ENCODE measurements at regions not wholly inside any gene's neighbourhood (a gene's known extent, or its start where the extent isn't known, plus 50 kb on each side); places are given as distances from the start of the nearest gene placed in this dataset.

- no peak for TF ChIP-seq CTCF (IDR thresholded peaks at IDR 0.05 in 4 of 5, conservative IDR thresholded peaks at IDR 0.05 in 1 of 5)
- TF ChIP-seq POLR2A (IDR thresholded peaks at IDR 0.05): no peak
- peaks cover 3 to 5% of the 10 kb centered on the region in 2 donors for H3K4me1 ChIP-seq
- no peaks in the 10 kb centered on the region for H3K9me3 ChIP-seq
- H3K27me3 ChIP-seq: no peaks in the 10 kb centered on the region
- no peak overlapping the region for H3K4me3 ChIP-seq
- DNase-seq: no peak
- intact Hi-C loops (cut with DNase I; ENCODE audit: low total_unique reads) (no loop called here), in situ Hi-C loops (cut with MboI; ENCODE audit: low sequenced_read_pairs in 4 of 4) (no loop called here)
- no peaks in the 10 kb centered on the region for H3K36me3 ChIP-seq
- H3K27ac ChIP-seq: no peak overlapping the region
- ATAC-seq: no peak
Observed at GRCh38 chr2:6674381-6674780, 191.3 kb downstream of the CMPK2 start.

GRCh38 chr2:6675791-6676190 is 189.9 kb downstream of the CMPK2 start:
- no peak for TF ChIP-seq CTCF (IDR thresholded peaks at IDR 0.05 in 4 of 5, conservative IDR thresholded peaks at IDR 0.05 in 1 of 5)
- TF ChIP-seq POLR2A (IDR thresholded peaks at IDR 0.05): no peak
- H3K4me3 ChIP-seq: no peak overlapping the region

GRCh38 chr2:6676241-6676640 is 189.5 kb downstream of the CMPK2 start:
- no peak for DNase-seq
- intact Hi-C loops (cut with DNase I; ENCODE audit: low total_unique reads) (no loop called here), in situ Hi-C loops (cut with MboI; ENCODE audit: low sequenced_read_pairs in 4 of 4) (no loop called here)

More at GRCh38 chr2:6675791-6676190, 189.9 kb downstream of the CMPK2 start:
- DNase-seq: no peak
- H3K27me3 ChIP-seq: no peaks in the 10 kb centered on the region
- H3K9me3 ChIP-seq: no peaks in the 10 kb centered on the region
- intact Hi-C loops (cut with DNase I; ENCODE audit: low total_unique reads) (no loop called here), in situ Hi-C loops (cut with MboI; ENCODE audit: low sequenced_read_pairs in 4 of 4) (no loop called here)
- H3K4me1 ChIP-seq: peaks cover 5 to 7% of the 10 kb centered on the region in 2 donors
- no peaks in the 10 kb centered on the region for H3K36me3 ChIP-seq
- no peak for ATAC-seq
- no peak overlapping the region for H3K27ac ChIP-seq

GRCh38 chr2:6676776-6677175 is 188.9 kb downstream of the CMPK2 start:
- TF ChIP-seq POLR2A (IDR thresholded peaks at IDR 0.05) (no peak), CTCF (IDR thresholded peaks at IDR 0.05 in 4 of 5, conservative IDR thresholded peaks at IDR 0.05 in 1 of 5) (no peak)
- ATAC-seq: no peak
- intact Hi-C loops (cut with DNase I; ENCODE audit: low total_unique reads): no loop called here
- Histone ChIP-seq H3K4me1 (peaks cover 5 to 7% of the 10 kb centered on the region in 2 donors), H3K27me3 (no peaks in the 10 kb centered on the region), H3K9me3 (no peaks in the 10 kb centered on the region), H3K4me3 (no peak overlapping the region), H3K36me3 (no peaks in the 10 kb centered on the region), H3K27ac (no peak overlapping the region)
- DNase-seq: no peak
- in situ Hi-C loops (cut with MboI; ENCODE audit: low sequenced_read_pairs in 4 of 4): no loop called here

More at GRCh38 chr2:6676241-6676640, 189.5 kb downstream of the CMPK2 start:
- TF ChIP-seq CTCF (IDR thresholded peaks at IDR 0.05 in 4 of 5, conservative IDR thresholded peaks at IDR 0.05 in 1 of 5) (no peak), POLR2A (IDR thresholded peaks at IDR 0.05) (no peak)
- Histone ChIP-seq H3K4me1 (peaks cover 5 to 7% of the 10 kb centered on the region in 2 donors), H3K27me3 (no peaks in the 10 kb centered on the region), H3K4me3 (no peak overlapping the region), H3K27ac (no peak overlapping the region), H3K9me3 (no peaks in the 10 kb centered on the region), H3K36me3 (no peaks in the 10 kb centered on the region)
- ATAC-seq: no peak

GRCh38 chr2:6679471-6679870 is 186.2 kb downstream of the CMPK2 start:
- no peaks in the 10 kb centered on the region for H3K9me3 ChIP-seq
- H3K27me3 ChIP-seq: no peaks in the 10 kb centered on the region
- no peak overlapping the region for H3K27ac ChIP-seq
- TF ChIP-seq CTCF (IDR thresholded peaks at IDR 0.05 in 4 of 5, conservative IDR thresholded peaks at IDR 0.05 in 1 of 5) (no peak), POLR2A (IDR thresholded peaks at IDR 0.05) (no peak)
- in situ Hi-C loops (cut with MboI; ENCODE audit: low sequenced_read_pairs in 4 of 4): no loop called here
- intact Hi-C loops (cut with DNase I; ENCODE audit: low total_unique reads): no loop called here
- no peaks in the 10 kb centered on the region for H3K36me3 ChIP-seq
- ATAC-seq (peak in 1 of 2 donors; percentile 73), DNase-seq (no peak)
- no peak overlapping the region for H3K4me3 ChIP-seq
- peaks cover 5 to 7% of the 10 kb centered on the region in 2 donors for H3K4me1 ChIP-seq

Measured in gastrocnemius medialis (tissue), 4 donors.